Stomach (tissue), 8 donors: ENCODE measurements at regions not wholly inside any gene's neighbourhood (a gene's known extent, or its start where the extent isn't known, plus 50 kb on each side); places are given as distances from the start of the nearest gene placed in this dataset.

Experiments
- DNase-seq, 2 donors: peaks; one replicate each; pipeline versions ENCODE4 v3.0.0 to v3.0.0-alpha.2; 2013 to 2019
- H3K27ac ChIP-seq, 5 donors: fragments of 200-600 bp in 4 of 5; sonication (generic) in 4 of 5; one replicate each; pipeline ENCODE4 v1.5.1; 2013 to 2019; ENCODE audit warnings: mild to moderate bottlenecking in 1 of 5, moderate library complexity in 1 of 5
- H3K27me3 ChIP-seq, 3 donors: fragments of 200-600 bp; sonication (generic); one replicate each; pipeline ENCODE4 v1.5.1; 2017 to 2019; ENCODE audit warnings: mixed run types in 1 of 3
- H3K36me3 ChIP-seq, 4 donors: fragments of 200-600 bp; sonication (generic); 1 replicate in 3 of 4; 2 replicates in 1 of 4; pipeline ENCODE4 v1.5.1; 2016 to 2019
- H3K4me1 ChIP-seq, 4 donors: fragments of 200-600 bp; sonication (generic); one replicate each; pipeline ENCODE4 v1.5.1; 2016 to 2019
- H3K4me3 ChIP-seq, 4 donors: fragments of 200-600 bp; sonication (generic) in 3 of 4; one replicate each; pipeline ENCODE4 v1.5.1; 2016 to 2019; ENCODE audit warnings: mild to moderate bottlenecking in 1 of 4
- H3K9me3 ChIP-seq, 4 donors: fragments of 200-600 bp; sonication (generic); one replicate each; pipeline ENCODE4 v1.5.1; 2016 to 2019
- CTCF ChIP-seq, 7 experiments: fragments of 450-650 bp in 4 of 7; fragments of 200-600 bp in 3 of 7; sonication (generic) in 3 of 7; IDR thresholded peaks; one replicate each; pipeline ENCODE4 v1.5.1; 2016 to 2019; ENCODE audit warnings: antibody characterized with exemption in 7 of 7, control low read depth in 2 of 7, mild to moderate bottlenecking in 1 of 7
- EP300 ChIP-seq: sonication (generic); formaldehyde crosslinking; IDR thresholded peaks from one replicate; pipeline ENCODE4 v1.6.1; 2017; ENCODE audit warnings: antibody characterized with exemption
- POLR2A ChIP-seq, 4 donors: fragments of 450-650 bp; IDR thresholded peaks; one replicate each; pipeline ENCODE4 v1.6.1; 2016; ENCODE audit warnings: antibody characterized with exemption in 4 of 4, control low read depth in 2 of 4, mild to moderate bottlenecking in 1 of 4, moderate library complexity in 1 of 4
- POLR2AphosphoS5 ChIP-seq, 3 donors: sonication (generic); formaldehyde crosslinking; IDR thresholded peaks; one replicate each; pipeline ENCODE4 v1.6.1; 2016; ENCODE audit warnings: antibody characterized with exemption in 3 of 3
- WGBS, 5 donors: extraction: QIAGEN DNeasy Blood & Tissue Kit in 3 of 5; methylation state at CpG; one replicate each; pipeline versions ENCODE4 v1.1.5 to v1.1.7; 2013 to 2018; 5-methylcytosine and 5-hydroxymethylcytosine counted together
- intact Hi-C: fragments of 100-400 bp; cut with DNase I; formaldehyde crosslinking; loops from one replicate; pipeline ENCODE4 v1.15.1; 2023; ENCODE audit warnings: low total_unique reads
- donor health status: healthy with polysubstance abuse.
- donor health status: Bipolar disorder and iron deficiency.
- donor health status: healthy.

DNA sequence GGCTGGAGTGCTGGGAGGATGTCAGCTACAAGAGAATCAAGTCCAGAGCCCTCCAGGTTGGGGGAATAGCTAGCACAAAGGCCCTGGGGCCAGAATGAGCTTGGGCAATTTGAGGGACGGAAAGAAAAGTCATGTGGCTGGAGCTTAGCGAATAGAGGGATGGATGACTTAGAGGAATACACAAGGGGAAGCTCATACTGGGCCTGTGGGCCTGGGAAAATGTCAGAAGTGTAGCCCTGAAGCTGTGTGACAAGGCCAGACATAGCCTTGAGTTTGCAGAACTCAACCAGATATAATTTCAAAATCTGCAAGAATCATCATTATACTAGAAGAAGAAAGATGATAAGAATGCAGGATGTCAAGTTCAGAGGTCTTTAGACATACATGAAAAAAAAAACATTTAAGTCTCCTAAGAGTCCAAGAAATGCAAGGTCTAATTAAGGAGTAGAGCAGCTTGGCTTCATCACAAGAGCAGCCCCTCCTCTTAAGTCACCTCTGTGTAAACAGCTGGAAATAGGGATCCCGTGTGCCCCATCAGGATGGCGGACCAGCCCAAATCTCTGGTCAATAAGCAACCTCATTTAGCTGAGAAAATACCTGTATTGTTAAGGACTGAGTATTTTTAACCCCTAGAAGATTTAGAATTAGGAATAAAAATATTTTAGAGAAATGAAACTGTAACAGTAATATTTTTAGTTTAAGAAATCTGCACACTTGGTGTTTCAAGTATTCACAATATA, 66.6 kb downstream of the ABCC12 start:
- no peak for TF ChIP-seq CTCF (IDR thresholded peaks at IDR 0.05)
- no peak for TF ChIP-seq EP300
- no peak for TF ChIP-seq POLR2AphosphoS5 (IDR thresholded peaks at IDR 0.05)
- TF ChIP-seq POLR2A (IDR thresholded peaks at IDR 0.05): no peak
- DNase-seq: no peak
- Histone ChIP-seq H3K9me3 (no peaks in the 10 kb centered on the region), H3K4me1 (no peaks in the 10 kb centered on the region), H3K27ac (no peak overlapping the region), H3K36me3 (no peaks in the 10 kb centered on the region), H3K27me3 (no peaks in the 10 kb centered on the region), H3K4me3 (no peak overlapping the region)
- intact Hi-C loops: no loop called here
- 63 to 73% (median 67%) methylated on average over 4 of the region's 4 CpGs for WGBS, 5 donors

- no peaks in the 10 kb centered on the region for H3K27me3 ChIP-seq
- intact Hi-C loops: no loop called here
- H3K36me3 ChIP-seq: no peaks in the 10 kb centered on the region
- TF ChIP-seq POLR2A (IDR thresholded peaks at IDR 0.05) (no peak), POLR2AphosphoS5 (IDR thresholded peaks at IDR 0.05) (no peak), EP300 (no peak), CTCF (IDR thresholded peaks at IDR 0.05) (no peak)
- no peaks in the 10 kb centered on the region for H3K9me3 ChIP-seq
- no peak for DNase-seq
- no peaks in the 10 kb centered on the region for H3K4me1 ChIP-seq
- H3K27ac ChIP-seq: no peak overlapping the region
- 45 to 67% (median 57%) methylated on average over 1 of the region's 1 CpG for WGBS, 5 donors
- no peak overlapping the region for H3K4me3 ChIP-seq
Measured at GRCh38 chr16:48087639-48088038, 68.2 kb downstream of the ABCC12 start.

DNA sequence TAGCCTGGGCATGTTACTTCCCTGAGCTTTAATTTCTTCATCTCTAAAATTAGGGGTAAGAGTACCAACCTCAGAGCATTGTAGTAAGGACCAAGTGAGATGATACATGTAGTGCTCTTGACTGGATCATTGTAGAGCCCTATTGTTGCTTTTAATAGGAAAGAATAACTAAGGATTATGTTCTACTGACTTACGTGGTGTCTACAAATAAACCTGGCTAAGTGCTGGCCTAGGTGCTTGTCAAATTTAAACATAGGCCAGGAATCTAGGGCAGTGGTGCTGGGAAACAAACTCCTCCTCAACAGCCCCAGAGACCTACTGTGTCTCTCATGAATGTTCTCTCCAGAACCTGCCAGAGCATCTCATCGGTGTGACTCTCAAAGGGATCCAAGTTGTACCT, 69.4 kb downstream of the ABCC12 start:
- no peaks in the 10 kb centered on the region for H3K27me3 ChIP-seq
- no peak for DNase-seq
- H3K36me3 ChIP-seq: no peaks in the 10 kb centered on the region
- 84 to 94% (median 86%) methylated on average over 2 of the region's 2 CpGs for WGBS, 5 donors
- intact Hi-C loops: no loop called here
- H3K27ac ChIP-seq: no peak overlapping the region
- no peak overlapping the region for H3K4me3 ChIP-seq
- no peaks in the 10 kb centered on the region for H3K4me1 ChIP-seq
- no peaks in the 10 kb centered on the region for H3K9me3 ChIP-seq
- TF ChIP-seq EP300: no peak

GRCh38 chr16:48085729-48086128, 70.1 kb downstream of the ABCC12 start:
- intact Hi-C loops: no loop called here
- Histone ChIP-seq H3K4me3 (no peak overlapping the region), H3K27ac (no peak overlapping the region), H3K4me1 (no peaks in the 10 kb centered on the region), H3K36me3 (no peaks in the 10 kb centered on the region), H3K9me3 (no peaks in the 10 kb centered on the region), H3K27me3 (no peaks in the 10 kb centered on the region)
- WGBS, 5 donors: 64 to 86% (median 72%) methylated on average over 1 of the region's 1 CpG
- no peak for DNase-seq
- no peak for TF ChIP-seq POLR2AphosphoS5 (IDR thresholded peaks at IDR 0.05)
- TF ChIP-seq POLR2A (IDR thresholded peaks at IDR 0.05): no peak
- no peak for TF ChIP-seq CTCF (IDR thresholded peaks at IDR 0.05)
- no peak for TF ChIP-seq EP300

DNA sequence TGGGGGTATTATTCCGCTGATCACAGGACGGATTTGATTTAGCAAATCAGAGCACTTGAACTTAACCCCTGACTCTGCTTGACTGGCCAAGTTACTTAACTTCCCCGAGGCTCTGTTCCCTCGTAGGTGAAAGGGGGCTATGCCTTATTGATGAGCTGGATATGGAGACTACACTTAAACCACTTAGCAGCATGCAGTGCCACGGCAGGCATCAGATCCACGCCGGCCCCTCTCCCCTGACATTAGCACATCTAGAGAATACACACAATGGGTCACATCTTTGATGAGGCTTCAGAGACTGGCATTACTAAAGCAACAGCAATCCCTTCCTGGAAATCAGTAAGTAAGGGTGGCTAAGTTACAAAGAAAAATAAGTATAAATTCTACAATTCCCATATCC, 71.0 kb downstream of the ABCC12 start:
- no peak for DNase-seq
- intact Hi-C loops: no loop called here
- H3K36me3 ChIP-seq: no peaks in the 10 kb centered on the region
- no peaks in the 10 kb centered on the region for H3K27me3 ChIP-seq
- no peak overlapping the region for H3K4me3 ChIP-seq
- H3K27ac ChIP-seq: no peak overlapping the region
- WGBS, 5 donors: 80 to 86% (median 82%) methylated on average over 6 to 7 of the region's 7 CpGs
- no peaks in the 10 kb centered on the region for H3K9me3 ChIP-seq
- H3K4me1 ChIP-seq: no peaks in the 10 kb centered on the region
- TF ChIP-seq EP300: no peak
- TF ChIP-seq POLR2AphosphoS5 (IDR thresholded peaks at IDR 0.05): no peak
